ENCODE measurements at regions not wholly inside any gene's neighbourhood (a gene's known extent, or its start where the extent isn't known, plus 50 kb on each side); places are given as distances from the start of the nearest gene placed in this dataset.

DNA sequence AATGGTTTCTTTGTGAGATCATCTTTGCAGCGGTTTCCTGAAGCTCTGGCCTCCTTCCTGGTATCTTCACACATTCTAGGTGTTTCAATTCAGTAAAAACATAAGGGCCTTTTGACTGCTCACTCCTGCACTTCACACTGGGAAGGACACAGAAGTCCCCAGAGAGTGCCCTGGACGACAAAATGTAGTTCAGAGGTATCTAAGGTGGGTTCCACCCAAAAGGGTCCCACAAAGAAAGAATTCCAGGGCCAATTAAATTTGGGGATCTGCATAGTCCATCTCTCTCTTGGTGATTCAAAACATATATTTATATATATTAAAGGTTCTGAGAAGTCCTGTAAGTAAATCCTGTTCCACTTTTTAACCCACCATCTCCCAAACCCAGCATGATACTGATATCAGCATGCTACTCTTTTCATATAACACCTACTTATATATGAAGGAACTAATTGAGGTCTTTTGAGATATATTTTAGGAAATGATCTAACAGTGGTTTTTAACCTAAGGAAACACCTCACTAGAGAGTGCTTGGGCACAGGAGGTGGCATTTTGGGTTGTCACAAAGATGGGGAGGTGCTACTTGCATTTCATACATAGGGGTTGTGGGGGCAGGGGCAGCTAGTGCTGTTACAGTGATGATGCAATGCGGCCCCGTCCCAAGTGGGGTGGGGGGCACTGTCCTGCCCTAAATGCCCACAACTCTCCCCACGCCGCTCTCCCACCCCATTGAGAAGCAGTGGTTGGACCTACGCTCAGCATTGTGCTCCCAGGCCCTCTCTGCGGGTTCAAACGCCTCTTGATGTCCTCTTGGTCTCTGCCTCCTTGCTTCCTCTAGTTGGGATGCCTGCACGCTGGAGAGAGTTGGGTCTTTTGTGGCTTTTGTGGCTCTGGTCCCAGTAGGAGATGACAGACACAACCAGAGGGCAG lies 109.4 kb downstream of the ARF6 start:
- TF ChIP-seq CTCF (IDR thresholded peaks at IDR 0.05) (no peak), POLR2AphosphoS5 (IDR thresholded peaks at IDR 0.05) (no peak), POLR2A (IDR thresholded peaks at IDR 0.05) (peak in 1 of 4 donors; percentile 15)
